ENCODE measurements at regions not wholly inside any gene's neighbourhood (a gene's known extent, or its start where the extent isn't known, plus 50 kb on each side); places are given as distances from the start of the nearest gene placed in this dataset.
A peak's percentile ranks its signal among the peaks of the same experiment; 100 is the strongest.

DNA sequence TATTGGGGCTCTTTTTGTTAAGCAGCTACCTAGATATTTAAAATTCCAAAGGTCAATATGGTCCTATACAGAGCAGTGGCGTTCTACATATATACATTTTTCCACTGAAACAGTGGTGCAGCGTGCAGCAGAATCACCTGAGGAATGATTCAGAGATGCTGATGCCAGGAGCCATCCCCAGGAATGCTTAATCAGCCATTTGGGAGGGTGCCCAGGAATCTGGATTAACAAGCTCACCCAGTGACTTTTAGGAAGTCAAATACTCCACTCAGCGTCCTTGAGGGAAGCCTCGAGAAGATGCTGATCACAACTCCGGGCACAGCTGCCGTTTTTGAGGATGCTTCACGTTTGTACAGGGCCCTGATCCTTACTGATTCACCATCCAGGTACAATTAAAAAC lies 82.6 kb upstream of the ARHGEF3 start:
- no peak overlapping the region for H2BK120ac ChIP-seq (replicated peaks; ENCODE audit: low read depth, low read length)
- no peak overlapping the region for H3K14ac ChIP-seq (ENCODE audit: insufficient read length)
- H3K9ac ChIP-seq (replicated peaks in 1 of 4; ENCODE audit: extremely low read depth in 1 of 4, low read depth in 3 of 4, low read length in 3 of 4): no peak overlapping the region
- ChIA-PET POLR2A (ENCODE audit: partially characterized antibody) (interaction anchor here (1.0 kb wide), 1 partner anchor 18 kb away, joined by 4 read pairs; no protein-coding TSS in a partner anchor), CTCF (ENCODE audit: partially characterized antibody) (interaction anchor here (0.7 to 1.6 kb wide), 5 partner anchors 9 to 105 kb away, joined by 3 to 6 read pairs (median 3); no protein-coding TSS in a partner anchor)
- no peak overlapping the region for H2AK5ac ChIP-seq (ENCODE audit: low read depth, low read length)
- no peak overlapping the region for H4K8ac ChIP-seq (ENCODE audit: extremely low read depth, insufficient read depth, low read length)
- H3K79me2 ChIP-seq (ENCODE audit: control insufficient read depth in 1 of 2, insufficient read depth in 2 of 2, low read length in 2 of 2): no peaks in the 10 kb centered on the region
- TF ChIP-seq, protein P1, sequence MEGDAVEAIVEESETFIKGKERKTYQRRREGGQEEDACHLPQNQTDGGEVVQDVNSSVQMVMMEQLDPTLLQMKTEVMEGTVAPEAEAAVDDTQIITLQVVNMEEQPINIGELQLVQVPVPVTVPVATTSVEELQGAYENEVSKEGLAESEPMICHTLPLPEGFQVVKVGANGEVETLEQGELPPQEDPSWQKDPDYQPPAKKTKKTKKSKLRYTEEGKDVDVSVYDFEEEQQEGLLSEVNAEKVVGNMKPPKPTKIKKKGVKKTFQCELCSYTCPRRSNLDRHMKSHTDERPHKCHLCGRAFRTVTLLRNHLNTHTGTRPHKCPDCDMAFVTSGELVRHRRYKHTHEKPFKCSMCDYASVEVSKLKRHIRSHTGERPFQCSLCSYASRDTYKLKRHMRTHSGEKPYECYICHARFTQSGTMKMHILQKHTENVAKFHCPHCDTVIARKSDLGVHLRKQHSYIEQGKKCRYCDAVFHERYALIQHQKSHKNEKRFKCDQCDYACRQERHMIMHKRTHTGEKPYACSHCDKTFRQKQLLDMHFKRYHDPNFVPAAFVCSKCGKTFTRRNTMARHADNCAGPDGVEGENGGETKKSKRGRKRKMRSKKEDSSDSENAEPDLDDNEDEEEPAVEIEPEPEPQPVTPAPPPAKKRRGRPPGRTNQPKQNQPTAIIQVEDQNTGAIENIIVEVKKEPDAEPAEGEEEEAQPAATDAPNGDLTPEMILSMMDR (IDR thresholded peaks at IDR 0.05; ENCODE audit: control extremely low read depth in 1 of 3, insufficient read depth in 1 of 3, low read depth in 1 of 3, low read length in 3 of 3): no peak
- TF ChIP-seq MAFK (IDR thresholded peaks at IDR 0.05; ENCODE audit: low read depth, low read length) (peak; percentile 57; the same call in 1 of the 2 replicates), KDM1A (IDR thresholded peaks at IDR 0.05; ENCODE audit: borderline replicate concordance, low read length) (no peak), SIN3A (conservative IDR thresholded peaks at IDR 0.05 in 1 of 2, IDR thresholded peaks at IDR 0.05 in 1 of 2; ENCODE audit: low read depth in 1 of 2, low read length in 2 of 2) (no peak), EGR1 (IDR thresholded peaks at IDR 0.05; ENCODE audit: borderline replicate concordance, low read depth, low read length) (no peak)
- H3K4me3 ChIP-seq (ENCODE audit: extremely low read depth in 1 of 4, insufficient read depth in 2 of 4, low read depth in 3 of 4, low read length in 4 of 4): no peak overlapping the region
- no peak overlapping the region for H4K5ac ChIP-seq (ENCODE audit: insufficient read length, low read depth, low read length)
- H2BK5ac ChIP-seq (ENCODE audit: low read depth, low read length): no peak overlapping the region
- no peak overlapping the region for H3K23ac ChIP-seq (ENCODE audit: insufficient read length)
- no peak overlapping the region for H2BK12ac ChIP-seq (ENCODE audit: low read depth, low read length)
- H3K79me1 ChIP-seq (ENCODE audit: low read depth, low read length): no peaks in the 10 kb centered on the region
- no peak overlapping the region for H3K18ac ChIP-seq (ENCODE audit: extremely low read depth, low read length)
- H3K36me3 ChIP-seq (ENCODE audit: control insufficient read depth in 2 of 4, insufficient read depth in 4 of 4, low read length in 3 of 4): no peaks in the 10 kb centered on the region
- no peaks in the 10 kb centered on the region for H3K4me1 ChIP-seq (replicated peaks in 1 of 4; ENCODE audit: control insufficient read depth in 3 of 4, insufficient read depth in 4 of 4, low read length in 3 of 4)
- no peak overlapping the region for H3K4me2 ChIP-seq (ENCODE audit: insufficient read depth in 1 of 2, low read depth in 2 of 2, low read length in 2 of 2)
- FAIRE-seq (no peak), DNase-seq (ENCODE audit: low read depth in 1 of 2, low spot score in 2 of 2) (no peak)
- no peaks in the 10 kb centered on the region for H3K23me2 ChIP-seq (ENCODE audit: low read depth, low read length)
- no peak overlapping the region for H2AFZ ChIP-seq (ENCODE audit: low read length)
- H3K27ac ChIP-seq (ENCODE audit: low read depth, low read length): no peak overlapping the region
- H4K91ac ChIP-seq (replicated peaks; ENCODE audit: insufficient read length, low read length): no peak overlapping the region
- no peaks in the 10 kb centered on the region for H3K27me3 ChIP-seq (replicated peaks in 1 of 4; ENCODE audit: control insufficient read depth in 3 of 4, extremely low read depth in 1 of 4, insufficient read depth in 3 of 4, low read length in 3 of 4)
- no peaks in the 10 kb centered on the region for H4K20me1 ChIP-seq (replicated peaks in 1 of 2; ENCODE audit: control insufficient read depth in 1 of 2, insufficient read depth in 2 of 2, low read length in 2 of 2)
- no peak overlapping the region for H3K56ac ChIP-seq (replicated peaks; ENCODE audit: insufficient read length, low read depth, low read length)
- H2BK20ac ChIP-seq (ENCODE audit: low read length): no peak overlapping the region
- no peaks in the 10 kb centered on the region for H3K9me3 ChIP-seq (ENCODE audit: insufficient read depth in 2 of 2, low read depth in 1 of 2, low read length in 1 of 2)
- H2BK15ac ChIP-seq (ENCODE audit: low read length): no peak overlapping the region
- WGBS, 2 experiments (ENCODE audit: extremely low coverage in 1 of 2, insufficient coverage in 1 of 2, insufficient read length in 1 of 2, insufficient replicate concordance in 2 of 2, low coverage in 1 of 2, low lambda C conversion rate in 2 of 2, missing lambda C conversion rate in 1 of 2): 73% methylated on average over 7 of the region's 7 CpGs; no CpG with 5 or more reads in 1 of the 2 experiments
- no peak overlapping the region for H3K4ac ChIP-seq (replicated peaks; ENCODE audit: insufficient read length, low read depth, low read length)
